SJCRH30 (cell line): ENCODE measurements at regions not wholly inside any gene's neighbourhood (a gene's known extent, or its start where the extent isn't known, plus 50 kb on each side); places are given as distances from the start of the nearest gene placed in this dataset.

Experiments
- DNase-seq, 2 experiments: peaks; one replicate each; pipeline ENCODE4 v3.0.0-alpha.2; 2015 to 2020
- H3K27ac ChIP-seq: fragments of 250-450 bp; sonication (Bioruptor Pico); 2 replicates; pipeline ENCODE4 v1.5.1; 2020; ENCODE audit warnings: mild to moderate bottlenecking, moderate library complexity
- H3K27me3 ChIP-seq: fragments of 250-450 bp; sonication (Bioruptor Pico); 2 replicates; pipeline ENCODE4 v1.5.1; 2020; ENCODE audit warnings: mild to moderate bottlenecking, moderate library complexity
- H3K36me3 ChIP-seq: fragments of 250-450 bp; sonication (Bioruptor Pico); 2 replicates; pipeline ENCODE4 v1.5.1; 2020; ENCODE audit warnings: mild to moderate bottlenecking, moderate library complexity
- H3K4me1 ChIP-seq: fragments of 250-450 bp; sonication (Bioruptor Pico); 2 replicates; pipeline ENCODE4 v1.5.1; 2020; ENCODE audit warnings: mild to moderate bottlenecking, moderate library complexity
- H3K4me3 ChIP-seq: fragments of 250-450 bp; sonication (Bioruptor Pico); 2 replicates; pipeline ENCODE4 v1.5.1; 2020; ENCODE audit warnings: mild to moderate bottlenecking, moderate library complexity
- H3K9me3 ChIP-seq: fragments of 250-450 bp; sonication (Bioruptor Pico); replicated peaks from 2 replicates; pipeline ENCODE4 v1.5.1; 2020; ENCODE audit warnings: mild to moderate bottlenecking, moderate library complexity

DNA sequence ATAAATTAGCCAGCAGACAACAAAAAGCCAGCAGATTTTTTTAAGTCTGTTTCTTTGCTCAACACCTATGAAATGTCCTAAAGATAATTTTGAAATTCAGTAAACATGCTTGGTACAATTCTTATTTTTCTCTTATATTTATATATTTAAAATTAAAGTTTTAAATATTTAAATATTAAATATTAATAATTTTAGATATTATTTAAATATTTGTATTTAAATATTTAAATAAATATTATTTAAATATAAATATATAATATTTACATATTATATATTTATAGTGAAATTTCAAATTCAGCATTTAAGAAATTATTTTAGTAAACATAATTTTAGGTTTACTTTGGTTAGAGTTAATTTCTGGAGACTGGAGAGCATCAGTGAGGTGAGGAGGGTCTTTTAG lies 1554.2 kb downstream of the NCAM2 start:
- Histone ChIP-seq H3K27ac (no peak overlapping the region), H3K4me3 (no peak overlapping the region), H3K4me1 (no peaks in the 10 kb centered on the region), H3K9me3 (no peaks in the 10 kb centered on the region), H3K27me3 (no peaks in the 10 kb centered on the region), H3K36me3 (no peaks in the 10 kb centered on the region)
- DNase-seq: no peak

DNA sequence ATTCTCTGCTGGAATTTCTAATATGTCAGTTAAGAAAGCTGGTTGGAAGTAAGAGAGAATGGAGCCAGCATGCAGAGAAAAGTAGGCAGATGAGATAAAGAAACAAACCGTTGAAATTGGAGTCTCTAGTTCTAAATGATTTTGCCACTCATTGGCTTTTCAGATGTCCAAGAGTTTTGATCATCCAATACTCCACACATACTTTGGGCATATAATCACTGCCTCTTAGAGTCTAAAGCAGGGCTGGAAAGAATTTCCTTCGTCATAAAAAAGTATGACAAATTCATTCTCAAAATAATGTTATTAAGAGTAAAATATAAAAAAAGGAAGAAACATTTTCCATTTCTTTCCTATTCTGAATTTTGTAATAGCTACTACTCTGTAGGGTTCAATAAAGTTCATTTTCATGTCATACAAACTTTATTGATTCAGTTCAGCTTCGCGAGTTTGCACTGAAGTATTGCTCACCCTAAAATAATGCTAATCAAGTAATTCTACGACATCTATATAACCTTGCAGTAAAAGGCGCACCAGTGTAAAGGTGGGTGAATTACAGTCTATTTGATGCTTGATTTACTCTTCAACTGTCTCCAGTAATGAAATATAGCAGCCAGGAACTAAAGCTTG lies 1556.6 kb downstream of the NCAM2 start:
- Histone ChIP-seq H3K27me3 (no peaks in the 10 kb centered on the region), H3K4me1 (no peaks in the 10 kb centered on the region), H3K27ac (no peak overlapping the region), H3K36me3 (no peaks in the 10 kb centered on the region), H3K4me3 (no peak overlapping the region), H3K9me3 (no peaks in the 10 kb centered on the region)
- no peak for DNase-seq

DNA sequence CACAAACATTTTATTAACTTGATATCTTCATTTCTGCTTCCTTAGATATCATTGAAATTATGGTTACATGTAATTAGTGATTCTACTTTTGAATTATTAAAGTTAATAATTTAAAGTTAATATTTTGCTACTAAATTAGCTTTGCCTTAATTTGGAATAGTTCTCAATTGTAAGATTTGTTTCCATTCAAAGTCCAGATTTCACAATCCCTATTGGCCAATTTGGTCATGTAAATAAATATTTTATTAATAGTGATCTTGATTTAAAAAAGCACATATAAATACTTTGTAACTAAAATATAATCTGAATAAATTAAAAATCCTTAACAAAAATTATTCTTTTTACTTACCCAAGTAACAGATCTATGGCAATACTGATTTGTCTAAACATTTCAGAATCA lies 1558.6 kb downstream of the NCAM2 start:
- H3K36me3 ChIP-seq: no peaks in the 10 kb centered on the region
- H3K4me1 ChIP-seq: no peaks in the 10 kb centered on the region
- H3K4me3 ChIP-seq: no peak overlapping the region
- no peak overlapping the region for H3K27ac ChIP-seq
- no peaks in the 10 kb centered on the region for H3K9me3 ChIP-seq
- H3K27me3 ChIP-seq: no peaks in the 10 kb centered on the region
- no peak for DNase-seq

DNA sequence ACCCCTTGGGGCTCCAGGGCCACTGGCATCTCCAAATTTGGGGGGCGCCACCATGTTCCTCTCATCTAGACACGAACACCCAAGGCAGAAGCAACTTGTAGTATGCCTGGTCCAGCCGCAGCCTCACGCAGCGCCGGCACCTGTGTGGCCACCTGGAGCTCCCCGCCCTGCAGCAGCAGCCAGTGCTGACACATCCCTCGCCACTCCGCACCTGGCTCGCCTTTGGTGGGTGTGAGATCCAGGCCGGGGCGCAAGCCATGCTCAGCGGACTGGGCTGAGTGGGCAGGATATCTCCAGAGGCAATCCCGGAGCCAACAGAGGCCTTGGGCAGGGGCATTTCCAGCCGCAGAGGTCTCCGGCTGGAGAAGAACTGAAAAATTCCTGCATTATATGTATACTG lies 1563.7 kb downstream of the NCAM2 start:
- Histone ChIP-seq H3K9me3 (no peaks in the 10 kb centered on the region), H3K4me3 (no peak overlapping the region), H3K27me3 (no peaks in the 10 kb centered on the region), H3K27ac (no peak overlapping the region), H3K36me3 (no peaks in the 10 kb centered on the region), H3K4me1 (no peaks in the 10 kb centered on the region)
- no peak for DNase-seq

DNA sequence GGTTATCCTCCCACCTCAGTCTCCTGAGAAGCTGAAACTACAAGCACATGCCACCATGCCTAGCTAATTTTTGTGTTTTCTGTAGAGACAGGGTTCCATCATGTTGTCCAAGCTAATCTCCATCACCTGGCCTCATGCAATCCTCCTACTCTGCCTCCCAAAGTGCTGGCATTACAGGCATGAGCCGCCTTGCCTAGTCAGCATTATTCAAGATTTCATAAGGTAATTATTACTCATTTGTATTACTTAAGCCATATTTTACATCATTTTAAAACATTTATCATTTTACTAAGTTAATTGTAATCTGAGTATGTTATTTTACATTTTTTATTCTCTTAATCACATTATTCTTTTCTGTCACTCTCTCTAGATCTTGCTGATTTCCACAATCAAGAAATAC lies 1575.6 kb downstream of the NCAM2 start:
- Histone ChIP-seq H3K36me3 (no peaks in the 10 kb centered on the region), H3K9me3 (no peaks in the 10 kb centered on the region), H3K4me3 (no peak overlapping the region), H3K27ac (no peak overlapping the region), H3K27me3 (no peaks in the 10 kb centered on the region), H3K4me1 (no peaks in the 10 kb centered on the region)
- no peak for DNase-seq

DNA sequence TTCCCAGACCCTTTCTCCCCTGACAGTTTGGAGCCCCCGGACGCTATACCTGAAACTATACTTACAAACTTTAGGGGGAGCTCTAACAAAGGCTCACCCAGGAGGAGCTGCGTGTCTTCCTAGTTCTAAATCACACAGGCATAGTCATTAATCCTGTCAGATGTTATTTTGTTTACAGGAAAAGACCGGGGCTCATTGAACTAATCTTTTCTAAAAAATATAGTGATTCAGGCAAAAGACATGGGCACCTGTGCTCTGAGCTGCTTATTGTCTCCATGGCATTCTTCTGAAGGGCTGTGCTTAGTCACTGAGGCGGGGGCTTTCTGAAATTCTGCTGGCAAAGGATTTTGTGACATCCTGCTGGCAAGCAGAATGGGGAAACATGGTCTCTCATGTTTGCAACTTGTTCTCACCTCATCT lies 1577.0 kb downstream of the NCAM2 start:
- Histone ChIP-seq H3K36me3 (no peaks in the 10 kb centered on the region), H3K27ac (no peak overlapping the region), H3K9me3 (no peaks in the 10 kb centered on the region), H3K27me3 (no peaks in the 10 kb centered on the region), H3K4me3 (no peak overlapping the region), H3K4me1 (no peaks in the 10 kb centered on the region)
- DNase-seq: peak; percentile 17 to 53

DNA sequence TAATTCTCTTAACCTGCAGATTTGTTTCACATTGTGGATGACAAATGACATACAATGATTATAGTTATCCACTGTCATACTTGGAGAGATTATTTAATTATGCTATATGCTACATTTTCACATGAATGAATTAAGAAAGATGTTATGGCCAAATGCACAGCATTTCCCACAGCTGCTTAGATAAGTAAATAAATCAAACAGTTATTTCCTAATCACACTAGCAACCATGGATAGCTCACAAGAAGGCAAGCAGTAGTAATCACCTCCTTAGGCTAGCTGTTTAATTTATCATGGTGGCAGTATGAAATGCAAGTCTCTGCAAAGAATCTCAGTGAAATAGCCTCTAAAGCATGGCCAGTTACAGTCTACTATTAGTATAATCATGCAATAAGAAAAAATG lies 1581.5 kb downstream of the NCAM2 start:
- 0 out of 2 replicates have a peak, but pooled peaks cover 2% of the 10 kb centered on the region for H3K27me3 ChIP-seq
- H3K4me3 ChIP-seq: no peak overlapping the region
- no peak for DNase-seq
- H3K4me1 ChIP-seq: no peaks in the 10 kb centered on the region
- H3K36me3 ChIP-seq: no peaks in the 10 kb centered on the region
- no peak overlapping the region for H3K27ac ChIP-seq
- no peaks in the 10 kb centered on the region for H3K9me3 ChIP-seq

DNA sequence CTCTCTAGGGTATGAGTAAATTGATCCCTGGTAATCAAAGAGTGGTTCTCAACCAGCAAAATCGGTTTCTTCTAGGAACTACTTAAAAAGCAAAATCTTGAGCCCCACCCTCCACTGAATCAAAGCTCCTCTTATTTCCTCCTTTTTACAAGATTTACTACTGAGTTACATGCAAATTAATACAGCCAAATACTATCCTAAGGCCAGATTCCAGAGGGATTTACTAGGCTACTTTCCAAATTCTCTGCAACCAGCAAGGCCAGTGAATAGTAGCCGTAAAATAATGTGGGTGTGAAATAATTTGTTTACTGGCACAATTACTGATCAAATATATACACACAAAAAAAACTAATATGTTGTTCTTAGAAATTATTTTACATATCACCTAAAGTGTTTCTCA lies 1583.8 kb downstream of the NCAM2 start:
- Histone ChIP-seq H3K4me1 (no peaks in the 10 kb centered on the region), H3K9me3 (no peaks in the 10 kb centered on the region), H3K4me3 (no peak overlapping the region), H3K36me3 (no peaks in the 10 kb centered on the region), H3K27me3 (0 out of 2 replicates have a peak, but pooled peaks cover 2% of the 10 kb centered on the region), H3K27ac (no peak overlapping the region)
- DNase-seq: no peak

DNA sequence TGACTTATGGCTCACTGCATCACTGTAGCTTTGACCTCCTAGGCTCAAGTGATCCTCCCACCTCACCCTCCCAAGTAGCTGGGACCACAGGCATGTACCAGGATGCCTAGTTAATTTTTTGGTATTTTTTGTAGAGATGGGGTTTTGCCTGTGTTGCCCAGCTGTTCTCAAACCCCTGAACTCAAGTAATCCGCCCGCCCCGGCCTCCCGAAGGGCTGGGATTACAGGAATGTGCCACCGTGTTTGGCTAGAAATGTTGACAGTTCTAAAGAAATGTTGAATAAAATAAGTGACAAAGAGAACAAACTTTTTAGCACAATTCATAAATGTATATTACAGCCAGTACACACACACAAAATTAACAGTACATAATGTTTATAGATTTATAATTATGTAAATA lies 1586.1 kb downstream of the NCAM2 start:
- Histone ChIP-seq H3K4me1 (no peaks in the 10 kb centered on the region), H3K36me3 (no peaks in the 10 kb centered on the region), H3K9me3 (no peaks in the 10 kb centered on the region), H3K27me3 (0 out of 2 replicates have a peak, but pooled peaks cover 2% of the 10 kb centered on the region), H3K4me3 (no peak overlapping the region), H3K27ac (no peak overlapping the region)
- peak in 1 of 2 experiments; percentile 4 for DNase-seq

DNA sequence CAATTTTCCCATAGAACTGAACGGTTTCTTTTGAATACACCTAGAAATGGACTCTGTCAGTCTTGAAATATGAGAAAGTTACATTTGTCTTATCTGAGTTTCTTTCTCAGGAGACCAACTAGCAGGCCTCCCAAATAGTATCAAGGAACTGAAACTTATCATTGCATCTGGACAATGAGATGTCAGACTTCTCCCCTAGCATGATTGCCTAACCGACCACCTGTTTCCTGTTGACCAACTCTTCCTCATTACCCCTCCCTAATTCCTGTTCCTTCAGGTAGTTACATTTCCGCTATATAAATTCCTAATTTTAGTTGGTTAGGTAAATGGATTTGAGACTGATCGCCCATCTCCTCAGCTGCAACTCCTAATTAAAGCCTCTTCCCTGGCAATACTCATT lies 1587.3 kb downstream of the NCAM2 start:
- Histone ChIP-seq H3K27ac (no peak overlapping the region), H3K4me1 (no peaks in the 10 kb centered on the region), H3K9me3 (no peaks in the 10 kb centered on the region), H3K36me3 (no peaks in the 10 kb centered on the region), H3K27me3 (0 out of 2 replicates have a peak, but pooled peaks cover 2% of the 10 kb centered on the region), H3K4me3 (no peak overlapping the region)
- DNase-seq: no peak

DNA sequence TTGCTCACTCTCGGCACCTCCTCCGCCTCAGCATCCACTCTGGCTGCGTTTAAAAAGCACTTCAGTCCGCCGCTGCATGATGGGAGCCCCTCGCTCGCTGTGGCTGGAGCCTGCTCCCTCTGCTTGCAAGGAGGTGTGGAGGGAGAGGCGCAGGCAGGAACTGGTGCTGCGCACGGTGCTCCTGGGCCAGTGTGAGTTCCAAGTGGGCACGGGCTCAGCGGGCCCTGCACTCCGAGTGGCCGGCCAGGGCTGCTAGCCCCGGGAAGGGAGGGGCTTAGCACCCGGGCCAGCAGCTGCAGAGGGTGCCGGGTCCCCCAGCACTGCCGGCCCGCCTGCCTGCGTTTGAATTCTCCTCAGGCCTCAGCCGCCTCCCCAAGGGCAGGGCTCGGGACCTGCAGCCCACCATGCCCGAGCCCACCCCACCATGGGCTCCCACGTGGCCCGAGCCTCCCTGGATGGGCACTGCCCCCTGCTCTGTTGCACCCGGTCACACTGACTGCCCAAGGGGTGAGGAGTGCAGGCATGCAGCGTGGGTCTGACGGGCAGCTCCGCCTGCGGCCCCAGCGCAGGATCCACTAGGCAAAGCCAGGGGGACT lies 1599.5 kb downstream of the NCAM2 start:
- no peak for DNase-seq
- Histone ChIP-seq H3K27me3 (no peaks in the 10 kb centered on the region), H3K36me3 (no peaks in the 10 kb centered on the region), H3K4me3 (no peak overlapping the region), H3K4me1 (no peaks in the 10 kb centered on the region), H3K9me3 (no peaks in the 10 kb centered on the region), H3K27ac (no peak overlapping the region)

DNA sequence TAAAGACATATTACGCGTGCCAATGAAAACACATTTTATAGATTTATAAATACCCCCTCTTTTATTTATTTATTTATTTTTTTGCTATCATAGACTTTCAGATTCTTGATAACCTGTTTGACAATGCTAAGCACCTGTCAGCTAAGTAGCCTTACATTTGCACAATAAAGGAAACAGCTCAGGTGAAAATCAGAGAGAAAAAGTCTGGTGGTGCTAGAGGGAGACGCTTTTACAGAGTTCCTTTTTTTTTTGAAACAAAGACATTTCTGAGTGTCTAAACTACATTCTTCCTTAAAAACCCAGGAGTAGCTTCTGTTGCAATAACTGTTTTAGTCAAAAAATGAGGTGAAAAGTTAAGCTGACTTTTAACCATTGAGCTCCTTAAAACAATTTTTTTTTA lies 1611.6 kb downstream of the NCAM2 start:
- no peaks in the 10 kb centered on the region for H3K9me3 ChIP-seq
- no peak for DNase-seq

DNA sequence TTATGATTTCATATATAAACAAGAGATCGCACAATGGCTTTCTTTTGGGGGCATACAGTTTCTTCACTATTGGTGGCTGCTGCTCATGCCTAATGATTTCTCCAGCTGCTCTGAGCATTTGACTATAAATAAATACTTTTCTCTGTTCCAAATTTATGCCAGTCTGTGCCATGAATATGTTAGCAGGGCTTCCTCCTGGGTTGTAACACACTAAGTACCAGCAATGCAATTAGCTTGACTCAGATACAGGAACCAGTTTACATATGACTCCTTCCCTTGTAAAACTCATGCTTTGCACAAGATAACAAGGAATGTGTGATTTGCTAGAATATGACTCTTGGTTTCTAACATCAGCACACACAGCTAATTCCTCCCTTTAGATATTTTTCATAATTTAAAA lies 1629.7 kb downstream of the NCAM2 start:
- Histone ChIP-seq H3K27me3 (no peaks in the 10 kb centered on the region), H3K4me1 (no peaks in the 10 kb centered on the region), H3K4me3 (no peak overlapping the region), H3K9me3 (no peaks in the 10 kb centered on the region), H3K27ac (no peak overlapping the region), H3K36me3 (no peaks in the 10 kb centered on the region)
- DNase-seq: no peak

More for the DNA sequence above, 1611.6 kb downstream of the NCAM2 start:
- no peak overlapping the region for H3K27ac ChIP-seq
- H3K4me3 ChIP-seq: no peak overlapping the region
- H3K4me1 ChIP-seq: no peaks in the 10 kb centered on the region
- H3K27me3 ChIP-seq: no peaks in the 10 kb centered on the region
- no peaks in the 10 kb centered on the region for H3K36me3 ChIP-seq

DNA sequence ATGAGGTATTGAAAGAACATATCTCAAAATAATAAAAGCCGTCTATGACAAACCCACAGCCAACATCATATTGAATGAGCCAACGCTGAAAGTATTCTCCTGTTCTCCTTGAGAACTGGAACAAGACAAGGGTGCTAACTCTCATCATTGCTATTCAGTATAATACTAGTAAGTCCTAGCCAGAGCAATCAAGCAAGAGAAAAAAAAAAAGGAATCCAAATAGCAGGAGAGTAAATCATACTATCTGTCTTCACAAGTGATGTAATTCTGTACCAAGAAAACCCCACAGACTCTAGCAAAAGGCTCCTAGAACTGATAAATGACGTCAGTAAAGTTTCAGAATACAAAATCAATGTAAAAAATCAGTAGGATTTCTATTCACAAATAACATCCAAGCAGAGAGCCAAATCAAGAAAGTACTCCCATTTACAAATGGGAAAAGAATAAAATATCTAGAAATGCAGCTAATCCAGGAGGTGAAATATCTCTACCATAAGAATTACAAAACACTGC lies 1632.8 kb downstream of the NCAM2 start:
- no peak overlapping the region for H3K27ac ChIP-seq
- DNase-seq: no peak
- H3K9me3 ChIP-seq: no peaks in the 10 kb centered on the region
- H3K4me1 ChIP-seq: no peaks in the 10 kb centered on the region
- no peaks in the 10 kb centered on the region for H3K36me3 ChIP-seq
- no peaks in the 10 kb centered on the region for H3K27me3 ChIP-seq
- no peak overlapping the region for H3K4me3 ChIP-seq

DNA sequence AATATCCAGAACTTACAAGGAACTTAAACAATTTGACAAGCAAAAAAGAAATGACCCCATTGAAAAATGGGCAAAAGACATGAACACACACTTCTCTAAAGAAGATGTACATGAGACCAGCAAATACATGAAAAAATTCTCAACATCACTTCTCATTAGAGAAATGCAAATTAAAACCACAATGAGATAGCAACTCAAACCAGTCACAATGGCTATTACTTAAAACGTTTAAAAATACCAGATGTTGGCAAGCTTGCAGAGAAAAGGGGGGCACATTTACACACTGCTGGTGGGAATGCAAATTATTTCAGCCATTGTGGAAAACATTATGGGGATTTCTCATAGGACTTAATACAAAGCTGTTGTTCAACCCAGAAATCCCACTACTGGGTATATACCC lies 1634.0 kb downstream of the NCAM2 start:
- DNase-seq: no peak
- Histone ChIP-seq H3K36me3 (no peaks in the 10 kb centered on the region), H3K27me3 (no peaks in the 10 kb centered on the region), H3K27ac (no peak overlapping the region), H3K4me1 (no peaks in the 10 kb centered on the region), H3K9me3 (no peaks in the 10 kb centered on the region), H3K4me3 (no peak overlapping the region)

DNA sequence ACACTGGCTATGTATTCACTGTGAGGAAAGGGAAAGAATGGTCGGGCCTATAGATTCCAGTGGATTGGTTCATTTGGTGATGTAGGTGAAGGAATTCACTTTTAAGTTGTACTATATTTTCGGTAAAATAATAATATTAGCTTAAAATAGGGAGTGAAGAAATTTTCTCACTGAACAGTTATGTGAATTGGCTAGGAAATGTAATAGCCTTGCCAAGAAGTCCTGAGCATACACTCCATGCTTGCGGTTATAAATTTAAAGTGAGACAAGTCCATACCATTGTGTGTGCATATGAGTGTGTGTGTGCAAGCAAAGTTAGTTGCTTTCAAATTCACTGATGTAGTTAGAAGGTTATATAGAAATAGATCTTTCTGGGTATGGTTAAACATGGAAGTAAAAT lies 1651.0 kb downstream of the NCAM2 start:
- no peaks in the 10 kb centered on the region for H3K4me1 ChIP-seq
- H3K9me3 ChIP-seq: no peaks in the 10 kb centered on the region
- DNase-seq: no peak
- no peak overlapping the region for H3K4me3 ChIP-seq
- H3K36me3 ChIP-seq: no peaks in the 10 kb centered on the region
- no peaks in the 10 kb centered on the region for H3K27me3 ChIP-seq
- H3K27ac ChIP-seq: no peak overlapping the region
